ENCODE measurements at regions not wholly inside any gene's neighbourhood (a gene's known extent, or its start where the extent isn't known, plus 50 kb on each side); places are given as distances from the start of the nearest gene placed in this dataset.

DNA sequence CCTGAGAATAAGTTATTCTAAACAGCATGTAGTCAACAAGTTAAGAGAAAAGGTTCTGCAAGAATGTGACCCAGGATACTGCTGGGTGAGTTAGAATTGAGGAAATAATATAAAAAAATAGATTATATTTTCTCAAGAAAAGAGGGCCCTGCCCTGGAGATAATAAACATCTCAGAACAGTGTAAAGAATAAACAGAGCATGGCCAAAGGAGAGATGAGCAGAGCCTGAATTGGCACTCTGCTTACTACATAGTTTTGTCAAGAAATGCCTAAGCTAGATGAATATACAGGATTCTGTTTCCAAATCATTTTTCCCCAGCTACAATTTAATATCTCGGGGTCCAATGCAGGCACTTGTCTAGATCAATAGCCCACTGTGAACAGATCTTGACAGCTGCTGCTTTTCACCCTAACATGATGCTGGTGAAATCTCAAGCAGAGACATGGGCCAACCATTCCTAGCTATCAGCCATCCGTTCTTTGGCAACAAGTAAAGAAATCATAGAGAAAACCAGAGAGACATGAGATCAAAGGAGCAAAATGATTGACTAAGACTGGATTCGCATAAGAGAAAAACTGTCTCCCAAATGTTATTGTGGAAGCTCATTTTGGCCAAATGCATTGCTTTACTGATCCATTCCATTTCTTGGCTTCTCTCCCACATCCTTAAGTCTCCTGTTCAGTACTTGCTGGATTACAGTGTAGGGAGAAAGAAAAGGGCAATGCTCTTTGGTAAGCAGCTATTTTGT lies 173.2 kb downstream of the PRELID2 start:
- TF ChIP-seq POLR2A (IDR thresholded peaks at IDR 0.05; ENCODE audit: low read length) (no peak), GATA1 (IDR thresholded peaks at IDR 0.05; ENCODE audit: low read depth, low read length) (no peak)
